ENCODE measurements at regions not wholly inside any gene's neighbourhood (a gene's known extent, or its start where the extent isn't known, plus 50 kb on each side); places are given as distances from the start of the nearest gene placed in this dataset.

DNA sequence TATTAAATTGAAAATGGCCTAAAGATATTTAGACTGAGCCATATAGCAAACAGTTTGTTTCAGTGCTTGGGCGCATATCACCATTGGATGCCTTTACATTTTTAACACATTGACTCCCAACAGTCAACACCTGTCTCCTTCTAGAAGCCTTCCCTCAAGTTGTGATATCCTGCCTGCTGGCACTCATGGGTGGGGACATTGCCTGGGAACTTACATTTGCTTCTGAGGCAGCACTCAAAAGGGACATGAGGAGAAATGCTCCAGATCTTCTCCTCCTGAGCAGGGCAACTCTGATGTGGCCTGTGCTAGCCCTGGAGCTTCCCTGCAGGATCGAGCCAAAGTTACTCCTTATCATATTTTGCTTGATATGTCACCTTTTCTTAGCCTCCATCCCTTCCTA lies 392.2 kb downstream of the CDH7 start:
- TF ChIP-seq CTBP1 (IDR thresholded peaks at IDR 0.05; ENCODE audit: borderline replicate concordance) (no peak), LEF1 (IDR thresholded peaks at IDR 0.05; ENCODE audit: borderline replicate concordance) (no peak), FOXM1 (IDR thresholded peaks at IDR 0.05; ENCODE audit: borderline replicate concordance) (no peak), ZNF384 (IDR thresholded peaks at IDR 0.05) (no peak), SUZ12 (IDR thresholded peaks at IDR 0.05) (no peak), SP1 (IDR thresholded peaks at IDR 0.05) (no peak), HDGF (IDR thresholded peaks at IDR 0.05; ENCODE audit: borderline replicate concordance) (no peak), NFRKB (IDR thresholded peaks at IDR 0.05) (no peak)
